Head of caudate nucleus (tissue), 42 donors: ENCODE measurements at regions not wholly inside any gene's neighbourhood (a gene's known extent, or its start where the extent isn't known, plus 50 kb on each side); places are given as distances from the start of the nearest gene placed in this dataset.
"Not testable (repeated sequence)": the region's sequence is repeated elsewhere in the genome, so short reads cannot be mapped to it uniquely, and the experiment has no call there.

Experiments
- DNase-seq, 42 donors: peaks; one replicate each; pipeline versions ENCODE4 v3.0.0 to v3.0.0-alpha.2; 2020 to 2021; ENCODE audit warnings: mixed read lengths in 7 of 42
- intact Hi-C: fragments of 100-400 bp; cut with DNase I; formaldehyde crosslinking; loops from one replicate; pipeline ENCODE4 v1.15.0; 2022

- peak in 2 of 42 donors; percentile 1 to 34 for DNase-seq
- intact Hi-C loops = not testable (repeated sequence)
Measured at GRCh38 chr15:32342772-32343199, 60.3 kb downstream of the GOLGA8K start.

GRCh38 chr15:32342268-32342667 lies 60.8 kb downstream of the GOLGA8K start:
- DNase-seq, intact Hi-C loops: not testable (repeated sequence)

GRCh38 chr15:32341530-32341929 lies 61.6 kb downstream of the GOLGA8K start:
- intact Hi-C loops, DNase-seq: not testable (repeated sequence)

- DNase-seq, intact Hi-C loops: not testable (repeated sequence)
Measured at GRCh38 chr15:32336804-32337203, 66.3 kb downstream of the GOLGA8K start.

- intact Hi-C loops, DNase-seq: not testable (repeated sequence)
Measured at GRCh38 chr15:32323353-32323752, 79.7 kb downstream of the GOLGA8K start.

- intact Hi-C loops, DNase-seq: not testable (repeated sequence)
Measured at GRCh38 chr15:32319247-32319646, 83.8 kb downstream of the GOLGA8K start.

- intact Hi-C loops, DNase-seq: not testable (repeated sequence)
Measured at GRCh38 chr15:32316482-32316881, 86.6 kb downstream of the GOLGA8K start.

GRCh38 chr15:32315079-32315939 lies 87.8 kb downstream of the GOLGA8K start:
- intact Hi-C loops = not testable (repeated sequence)

GRCh38 chr15:32313446-32314209 lies 89.5 kb downstream of the GOLGA8K start:
- peak in 1 of 42 donors; percentile 2 for DNase-seq
- intact Hi-C loops = not testable (repeated sequence)

More at GRCh38 chr15:32315079-32315939, 87.8 kb downstream of the GOLGA8K start:
- DNase-seq = not testable (repeated sequence)

GRCh38 chr15:32312721-32313120 lies 90.4 kb downstream of the GOLGA8K start:
- intact Hi-C loops, DNase-seq: not testable (repeated sequence)

- intact Hi-C loops = not testable (repeated sequence)
- peak in 3 of 42 donors; percentile 9 to 41 (median 35) for DNase-seq
Measured at GRCh38 chr15:32307592-32307991, 95.5 kb downstream of the GOLGA8K start.

GRCh38 chr15:32276200-32276830 lies 126.8 kb downstream of the GOLGA8K start:
- intact Hi-C loops, DNase-seq: not testable (repeated sequence)

- peak in 8 of 42 donors; percentile 1 to 41 (median 6) for DNase-seq
- intact Hi-C loops = not testable (repeated sequence)
Measured at GRCh38 chr15:32253958-32254357, 149.1 kb downstream of the GOLGA8K start.

GRCh38 chr15:32249207-32249606 lies 153.9 kb downstream of the GOLGA8K start:
- intact Hi-C loops = not testable (repeated sequence)
- peak in 1 of 42 donors; percentile 3 for DNase-seq

- intact Hi-C loops = not testable (repeated sequence)
Measured at GRCh38 chr15:32243727-32244126, 159.4 kb downstream of the GOLGA8K start.

GRCh38 chr15:32242780-32243528 lies 160.1 kb downstream of the GOLGA8K start:
- intact Hi-C loops = not testable (repeated sequence)
- DNase-seq = peak in 1 of 42 donors; percentile 2

More at GRCh38 chr15:32243727-32244126, 159.4 kb downstream of the GOLGA8K start:
- not testable (repeated sequence) for DNase-seq

GRCh38 chr15:32227410-32228114 lies 175.5 kb downstream of the GOLGA8K start:
- DNase-seq, intact Hi-C loops: not testable (repeated sequence)

- intact Hi-C loops = no loop called here
- no peak for DNase-seq
Measured at GRCh38 chr15:32222716-32223115, 180.4 kb downstream of the GOLGA8K start.
